ENCODE measurements at regions not wholly inside any gene's neighbourhood (a gene's known extent, or its start where the extent isn't known, plus 50 kb on each side); places are given as distances from the start of the nearest gene placed in this dataset.
"Not testable (repeated sequence)": the region's sequence is repeated elsewhere in the genome, so short reads cannot be mapped to it uniquely, and the experiment has no call there.

- no peak for DNase-seq (ENCODE audit: low read depth)
- in situ Hi-C loops (cut with HindIII; ENCODE audit: low pct_unique_long_range_greater_than_20kb, low sequenced_read_pairs) = no loop called here
Measured at GRCh38 chr17:51427856-51428255, 167.5 kb downstream of the UTP18 start.

- no peak for DNase-seq (ENCODE audit: low read depth)
- in situ Hi-C loops (cut with HindIII; ENCODE audit: low pct_unique_long_range_greater_than_20kb, low sequenced_read_pairs) = no loop called here
Measured at GRCh38 chr17:51428668-51429495, 168.5 kb downstream of the UTP18 start.

- in situ Hi-C loops (cut with HindIII; ENCODE audit: low pct_unique_long_range_greater_than_20kb, low sequenced_read_pairs); DNase-seq (ENCODE audit: low read depth): not testable (repeated sequence)
Measured at GRCh38 chr17:51429938-51430337, 169.6 kb downstream of the UTP18 start.

GRCh38 chr17:51430591-51430990 is 170.2 kb downstream of the UTP18 start:
- DNase-seq (ENCODE audit: low read depth) = no peak
- in situ Hi-C loops (cut with HindIII; ENCODE audit: low pct_unique_long_range_greater_than_20kb, low sequenced_read_pairs) = no loop called here

GRCh38 chr17:51434434-51435170 is 174.3 kb downstream of the UTP18 start:
- DNase-seq (ENCODE audit: low read depth) = peak; percentile 15
- in situ Hi-C loops (cut with HindIII; ENCODE audit: low pct_unique_long_range_greater_than_20kb, low sequenced_read_pairs) = no loop called here

- in situ Hi-C loops (cut with HindIII; ENCODE audit: low pct_unique_long_range_greater_than_20kb, low sequenced_read_pairs) = no loop called here
- DNase-seq (ENCODE audit: low read depth) = no peak
Measured at GRCh38 chr17:51435171-51435552, 174.8 kb downstream of the UTP18 start.

- no peak for DNase-seq (ENCODE audit: low read depth)
- in situ Hi-C loops (cut with HindIII; ENCODE audit: low pct_unique_long_range_greater_than_20kb, low sequenced_read_pairs) = no loop called here
Measured at GRCh38 chr17:51435641-51436091, 175.3 kb downstream of the UTP18 start.

- no peak for DNase-seq (ENCODE audit: low read depth)
- in situ Hi-C loops (cut with HindIII; ENCODE audit: low pct_unique_long_range_greater_than_20kb, low sequenced_read_pairs) = no loop called here
Measured at GRCh38 chr17:51439395-51440229, 179.3 kb downstream of the UTP18 start.

- in situ Hi-C loops (cut with HindIII; ENCODE audit: low pct_unique_long_range_greater_than_20kb, low sequenced_read_pairs) = no loop called here
- no peak for DNase-seq (ENCODE audit: low read depth)
Measured at GRCh38 chr17:51441431-51441830, 181.1 kb downstream of the UTP18 start.

GRCh38 chr17:51442088-51442865 is 181.9 kb downstream of the UTP18 start:
- no peak for DNase-seq (ENCODE audit: low read depth)
- in situ Hi-C loops (cut with HindIII; ENCODE audit: low pct_unique_long_range_greater_than_20kb, low sequenced_read_pairs) = no loop called here

GRCh38 chr17:51443646-51444045 is 183.3 kb downstream of the UTP18 start:
- in situ Hi-C loops (cut with HindIII; ENCODE audit: low pct_unique_long_range_greater_than_20kb, low sequenced_read_pairs) = no loop called here
- DNase-seq (ENCODE audit: low read depth) = no peak

- DNase-seq (ENCODE audit: low read depth) = no peak
- in situ Hi-C loops (cut with HindIII; ENCODE audit: low pct_unique_long_range_greater_than_20kb, low sequenced_read_pairs) = no loop called here
Measured at GRCh38 chr17:51445946-51446345, 185.6 kb downstream of the UTP18 start.

- DNase-seq (ENCODE audit: low read depth) = no peak
- in situ Hi-C loops (cut with HindIII; ENCODE audit: low pct_unique_long_range_greater_than_20kb, low sequenced_read_pairs) = no loop called here
Measured at GRCh38 chr17:51454456-51454978, 194.2 kb downstream of the UTP18 start.

GRCh38 chr17:51455211-51455610 is 194.9 kb downstream of the UTP18 start:
- in situ Hi-C loops (cut with HindIII; ENCODE audit: low pct_unique_long_range_greater_than_20kb, low sequenced_read_pairs) = no loop called here
- no peak for DNase-seq (ENCODE audit: low read depth)

- DNase-seq (ENCODE audit: low read depth) = no peak
- in situ Hi-C loops (cut with HindIII; ENCODE audit: low pct_unique_long_range_greater_than_20kb, low sequenced_read_pairs) = no loop called here
Measured at GRCh38 chr17:51455931-51456330, 195.6 kb downstream of the UTP18 start.

- in situ Hi-C loops (cut with HindIII; ENCODE audit: low pct_unique_long_range_greater_than_20kb, low sequenced_read_pairs) = no loop called here
- no peak for DNase-seq (ENCODE audit: low read depth)
Measured at GRCh38 chr17:51456942-51457341, 196.6 kb downstream of the UTP18 start.

- DNase-seq (ENCODE audit: low read depth) = peak; percentile 57
- in situ Hi-C loops (cut with HindIII; ENCODE audit: low pct_unique_long_range_greater_than_20kb, low sequenced_read_pairs) = no loop called here
Measured at GRCh38 chr17:51461578-51462004, 201.2 kb downstream of the UTP18 start.

GRCh38 chr17:51463353-51463752 is 203.0 kb downstream of the UTP18 start:
- in situ Hi-C loops (cut with HindIII; ENCODE audit: low pct_unique_long_range_greater_than_20kb, low sequenced_read_pairs) = no loop called here
- no peak for DNase-seq (ENCODE audit: low read depth)

Measured in Caki2 (cell line).